Central memory CD8-positive, alpha-beta T cell (primary cell): ENCODE measurements at regions not wholly inside any gene's neighbourhood (a gene's known extent, or its start where the extent isn't known, plus 50 kb on each side); places are given as distances from the start of the nearest gene placed in this dataset.

ENCODE experiments used
- ATAC-seq: fragments of 150-1000 bp; cut with Tn5 transposase; replicated peaks from 2 replicates; pipeline ENCODE4 v1.10.0; 2022; ENCODE audit warnings: mild to moderate bottlenecking, moderate FRiP score, moderate number of reproducible peaks; ENCODE audit not compliant: poor library complexity, severe bottlenecking; ENCODE audit errors: extremely low read depth
- DNase-seq, 2 donors: peaks; one replicate each; pipeline ENCODE4 v3.0.0; 2021; ENCODE audit warnings: low spot score in 2 of 2
- H3K27ac Mint-ChIP-seq: one replicate; pipeline ENCODE4 v1.8.0; 2022; ENCODE audit warnings: low read depth, mild to moderate bottlenecking, moderate library complexity, mixed read lengths
- H3K27me3 Mint-ChIP-seq: one replicate; pipeline ENCODE4 v1.8.0; 2022; ENCODE audit warnings: mixed read lengths
- H3K36me3 Mint-ChIP-seq: one replicate; pipeline ENCODE4 v1.8.0; 2022; ENCODE audit warnings: mild to moderate bottlenecking, moderate library complexity, mixed read lengths; ENCODE audit not compliant: insufficient read depth
- H3K4me1 Mint-ChIP-seq: one replicate; pipeline ENCODE4 v1.8.0; 2022; ENCODE audit warnings: mixed read lengths
- H3K4me3 Mint-ChIP-seq: one replicate; pipeline ENCODE4 v1.8.0; 2022; ENCODE audit warnings: mild to moderate bottlenecking, moderate library complexity, mixed read lengths
- H3K9me3 Mint-ChIP-seq: one replicate; pipeline ENCODE4 v1.8.0; 2022; ENCODE audit warnings: mixed read lengths

DNA sequence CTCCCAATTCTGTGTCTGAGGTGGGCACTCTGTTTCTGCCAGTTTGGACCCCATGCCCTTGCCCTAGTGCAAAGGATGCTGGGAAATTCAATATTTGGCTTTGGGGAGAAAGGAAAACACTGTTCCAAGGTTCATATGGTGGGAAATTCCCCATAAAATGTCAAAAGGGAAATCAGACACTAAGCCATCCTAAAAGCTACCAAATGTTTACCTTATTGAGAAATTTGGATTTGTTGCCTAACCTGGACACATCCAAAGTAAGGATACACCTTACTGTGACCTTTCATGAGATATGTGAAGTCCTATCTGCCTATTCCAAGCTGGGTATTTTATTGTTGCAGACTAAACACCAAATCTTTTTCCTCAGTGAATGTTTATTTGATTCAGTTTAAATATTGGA lies 109.1 kb downstream of the CYP26A1 start:
- Mint-ChIP-seq H3K27ac (no peak overlapping the region), H3K4me1 (no peaks in the 10 kb centered on the region), H3K4me3 (no peak overlapping the region), H3K36me3 (no peaks in the 10 kb centered on the region), H3K9me3 (no peaks in the 10 kb centered on the region), H3K27me3 (peaks cover 31% of the 10 kb centered on the region)
- DNase-seq (no peak), ATAC-seq (no peak)

DNA sequence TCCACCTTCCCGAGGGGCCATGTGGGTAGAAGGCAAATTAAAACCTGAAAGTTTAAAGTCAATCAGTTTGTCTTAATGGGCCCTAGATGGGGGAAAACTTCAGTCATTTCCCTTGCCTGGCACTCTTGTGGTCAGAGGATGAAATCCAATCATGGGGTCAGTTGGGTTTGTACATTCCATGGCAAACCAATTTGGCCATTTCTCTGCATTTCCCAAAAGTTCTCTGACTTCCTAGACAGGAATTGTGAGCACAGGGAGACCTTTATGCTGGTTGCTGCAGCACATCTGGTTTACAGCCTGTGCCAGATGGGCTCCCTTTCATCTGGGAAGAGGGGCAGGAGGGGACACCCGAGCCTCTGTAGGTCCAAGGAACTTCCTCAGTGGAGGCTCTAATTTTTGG lies 113.0 kb downstream of the CYP26A1 start:
- ATAC-seq: no peak
- peaks cover 53% of the 10 kb centered on the region for H3K27me3 Mint-ChIP-seq

DNA sequence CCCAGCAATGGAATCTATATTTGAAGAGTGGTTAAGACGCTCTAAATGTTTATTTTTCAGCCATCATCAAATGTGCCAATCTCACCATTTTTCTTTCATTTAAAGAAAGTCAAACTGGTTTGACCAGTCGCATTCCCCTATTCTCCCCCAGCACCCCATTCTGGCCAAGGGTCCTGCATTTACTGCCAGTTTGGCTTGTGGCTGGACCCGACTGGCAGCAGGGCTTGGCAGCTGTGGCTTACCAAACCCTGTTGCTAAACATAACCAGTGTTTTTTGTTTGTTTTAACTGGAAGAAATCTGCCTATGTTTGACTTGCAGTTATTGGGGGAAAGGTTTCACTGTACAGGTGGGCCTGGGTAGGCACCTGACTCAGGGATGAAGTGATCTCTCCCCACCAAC lies 116.3 kb downstream of the CYP26A1 start:
- H3K36me3 Mint-ChIP-seq: no peaks in the 10 kb centered on the region
- H3K4me3 Mint-ChIP-seq: no peak overlapping the region
- H3K4me1 Mint-ChIP-seq: no peaks in the 10 kb centered on the region
- ATAC-seq: no peak
- H3K27me3 Mint-ChIP-seq: peaks cover 73% of the 10 kb centered on the region
- no peak overlapping the region for H3K27ac Mint-ChIP-seq
- DNase-seq: no peak
- no peaks in the 10 kb centered on the region for H3K9me3 Mint-ChIP-seq

More for the DNA sequence above, 113.0 kb downstream of the CYP26A1 start:
- H3K4me3 Mint-ChIP-seq: no peak overlapping the region
- no peaks in the 10 kb centered on the region for H3K9me3 Mint-ChIP-seq
- H3K4me1 Mint-ChIP-seq: no peaks in the 10 kb centered on the region
- H3K27ac Mint-ChIP-seq: no peak overlapping the region
- DNase-seq: no peak
- H3K36me3 Mint-ChIP-seq: no peaks in the 10 kb centered on the region

DNA sequence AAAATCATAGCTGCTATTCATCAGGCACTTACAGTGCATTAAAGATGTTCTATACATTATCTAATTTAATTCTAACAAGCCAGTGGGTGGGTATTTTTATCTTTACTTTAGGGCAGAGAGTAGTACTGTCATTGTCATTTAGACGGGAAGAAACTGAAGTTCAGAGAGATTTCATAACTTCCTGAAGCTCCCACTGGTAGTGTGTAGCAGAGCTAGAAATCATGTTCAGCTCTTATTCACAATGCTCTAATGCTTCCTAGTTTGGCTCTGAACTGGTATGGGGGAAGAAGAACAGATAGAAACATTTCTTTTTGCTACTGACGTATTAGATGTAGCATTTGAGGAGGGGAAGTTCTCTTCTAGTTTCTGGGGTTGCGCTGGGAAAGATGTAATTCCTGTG lies 116.7 kb downstream of the CYP26A1 start:
- ATAC-seq: no peak
- Mint-ChIP-seq H3K4me1 (no peaks in the 10 kb centered on the region), H3K36me3 (peaks cover 1% of the 10 kb centered on the region), H3K27me3 (peaks cover 73% of the 10 kb centered on the region), H3K27ac (no peak overlapping the region), H3K4me3 (no peak overlapping the region), H3K9me3 (no peaks in the 10 kb centered on the region)
- DNase-seq: no peak

DNA sequence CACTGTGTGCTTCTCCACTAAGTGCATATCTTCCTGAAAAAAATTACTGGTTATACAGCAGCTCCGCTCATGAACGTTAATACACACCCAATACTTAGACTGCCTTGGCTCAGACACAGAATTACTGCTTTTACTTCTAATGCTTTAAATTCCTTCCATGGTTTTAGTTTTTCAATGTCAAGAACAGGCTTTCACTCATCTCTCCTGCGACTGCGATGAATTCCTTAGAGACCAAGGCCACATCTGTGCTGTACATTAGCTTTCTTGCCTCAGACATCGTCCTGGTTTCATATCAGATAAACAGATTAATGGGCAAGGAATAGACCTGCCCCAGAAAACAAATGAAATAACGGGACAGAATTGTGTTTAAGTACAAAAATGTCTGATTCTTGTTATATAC lies 120.2 kb downstream of the CYP26A1 start:
- peaks cover 2% of the 10 kb centered on the region for H3K36me3 Mint-ChIP-seq
- no peak for DNase-seq
- H3K4me3 Mint-ChIP-seq: no peak overlapping the region
- H3K9me3 Mint-ChIP-seq: no peaks in the 10 kb centered on the region
- H3K27me3 Mint-ChIP-seq: peaks cover 67% of the 10 kb centered on the region
- H3K27ac Mint-ChIP-seq: no peak overlapping the region
- H3K4me1 Mint-ChIP-seq: peaks cover 4% of the 10 kb centered on the region
- no peak for ATAC-seq

DNA sequence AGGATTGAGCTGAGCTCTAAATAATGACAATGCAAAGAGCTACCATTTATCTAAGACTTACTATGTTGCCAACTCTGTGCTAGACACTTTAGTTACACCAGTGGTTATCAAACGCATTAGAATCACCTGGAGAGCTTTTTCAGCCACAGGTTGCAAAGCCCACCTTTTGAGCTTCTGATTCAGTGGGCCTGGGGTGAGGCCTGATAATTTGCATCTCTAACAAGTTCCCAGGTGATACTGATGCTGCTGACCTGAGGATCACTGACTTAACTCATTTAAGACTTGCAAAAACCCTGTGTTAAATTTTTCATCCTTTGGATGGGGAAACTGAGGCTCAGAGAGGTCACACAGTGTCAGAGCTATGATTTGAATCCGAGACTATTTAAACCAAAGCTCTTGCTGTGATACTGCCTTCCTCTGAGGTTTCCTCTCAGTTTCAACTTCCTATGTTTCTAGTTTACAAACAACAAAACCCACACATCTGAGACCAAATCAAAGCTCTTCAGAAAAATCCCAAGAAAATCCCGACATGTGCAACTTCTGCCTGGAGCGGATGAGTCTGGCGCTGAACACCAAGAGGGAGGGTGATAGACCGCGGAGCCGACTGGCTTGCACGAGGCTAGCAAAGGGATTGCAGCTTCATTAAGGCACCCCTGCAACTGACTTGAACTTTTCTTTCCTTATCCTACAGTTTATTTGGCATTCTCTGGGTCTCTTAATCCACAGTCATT lies 124.9 kb downstream of the CYP26A1 start:
- peak overlapping the region; percentile 8 for H3K4me3 Mint-ChIP-seq
- ATAC-seq: no peak
- H3K27me3 Mint-ChIP-seq: peaks cover 59% of the 10 kb centered on the region
- H3K4me1 Mint-ChIP-seq: peaks cover 9% of the 10 kb centered on the region
- H3K27ac Mint-ChIP-seq: no peak overlapping the region
- no peak for DNase-seq
- H3K36me3 Mint-ChIP-seq: peaks cover 2% of the 10 kb centered on the region
- H3K9me3 Mint-ChIP-seq: no peaks in the 10 kb centered on the region

DNA sequence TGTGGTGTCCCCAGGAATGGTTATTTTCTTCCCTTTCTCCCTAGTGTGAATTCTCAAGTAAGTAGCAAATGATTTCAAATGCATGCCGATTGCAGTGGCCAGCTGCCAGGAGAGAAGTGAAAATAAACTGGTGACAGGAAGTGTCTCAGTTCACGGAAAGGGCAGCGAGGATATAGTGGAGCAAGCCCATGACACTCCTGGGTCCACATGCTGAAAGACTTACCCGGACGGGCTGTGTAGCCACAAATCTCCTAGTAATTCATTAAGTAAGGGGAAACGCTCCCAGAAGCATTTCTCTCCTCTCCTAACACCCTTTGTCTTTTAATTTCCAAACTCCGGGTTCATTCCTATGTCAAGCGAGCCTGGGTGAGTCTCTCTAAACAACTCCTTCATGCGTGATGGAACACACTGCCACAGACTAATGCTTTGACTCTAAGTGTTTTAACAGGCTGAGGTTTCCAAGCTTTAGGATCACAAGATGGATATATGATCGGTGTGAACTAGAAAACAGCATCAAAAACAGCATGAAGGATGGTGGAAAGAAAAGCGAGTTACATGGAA lies 125.6 kb downstream of the CYP26A1 start:
- Mint-ChIP-seq H3K27ac (no peak overlapping the region), H3K27me3 (peaks cover 52% of the 10 kb centered on the region), H3K9me3 (no peaks in the 10 kb centered on the region), H3K4me1 (peaks cover 9% of the 10 kb centered on the region), H3K4me3 (peak overlapping the region; percentile 8), H3K36me3 (peaks cover 2% of the 10 kb centered on the region)
- ATAC-seq (no peak), DNase-seq (no peak)

DNA sequence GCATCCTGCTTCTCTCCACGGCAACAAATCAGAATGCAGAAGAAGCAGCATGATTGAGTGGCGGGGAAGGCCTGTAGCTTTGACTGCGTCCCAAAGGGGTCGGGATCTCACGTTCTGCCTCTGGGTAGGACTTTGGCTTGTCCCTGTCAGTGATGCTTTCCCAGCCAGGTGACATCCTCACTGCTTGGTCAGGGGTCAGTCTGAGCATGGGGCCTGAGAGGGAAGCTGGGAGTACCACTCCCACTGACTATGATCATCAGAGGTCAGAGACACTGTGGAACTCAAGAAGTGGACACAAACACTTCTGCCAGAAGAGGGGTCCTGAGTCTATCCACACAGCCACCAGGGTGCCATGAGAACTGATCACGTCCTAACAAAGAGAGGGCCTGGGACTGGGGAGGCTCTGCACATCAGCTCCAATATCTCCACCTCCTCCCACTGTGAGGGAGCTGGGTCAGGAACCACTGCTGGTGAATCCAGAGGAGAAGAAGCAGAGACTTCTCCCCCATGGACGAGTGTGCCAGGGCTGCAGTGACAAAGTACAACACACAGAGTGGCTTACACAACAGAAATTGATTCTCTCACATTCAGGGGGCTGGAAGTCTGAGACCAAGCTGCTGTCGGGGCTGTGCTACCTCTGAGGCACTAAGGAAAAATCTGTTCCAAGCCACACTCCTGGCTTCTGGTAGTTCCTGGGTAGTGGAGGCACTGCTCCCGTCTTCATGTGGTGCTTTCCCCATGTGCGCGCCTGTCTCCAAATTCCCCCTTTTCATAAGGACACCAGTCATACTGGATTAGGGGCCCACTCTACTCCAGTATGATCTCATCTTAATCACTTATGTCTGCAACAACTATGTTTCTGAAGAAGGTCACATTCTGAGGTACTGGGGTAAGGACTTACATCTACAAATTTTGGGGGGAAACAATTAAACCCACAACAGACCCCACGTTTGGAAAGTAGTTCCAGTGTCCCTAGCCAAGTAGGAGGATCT lies 131.1 kb downstream of the CYP26A1 start:
- Mint-ChIP-seq H3K36me3 (no peaks in the 10 kb centered on the region), H3K27ac (no peak overlapping the region), H3K4me1 (no peaks in the 10 kb centered on the region), H3K4me3 (no peak overlapping the region), H3K9me3 (no peaks in the 10 kb centered on the region), H3K27me3 (peaks cover 13% of the 10 kb centered on the region)
- no peak for ATAC-seq
- DNase-seq: no peak

DNA sequence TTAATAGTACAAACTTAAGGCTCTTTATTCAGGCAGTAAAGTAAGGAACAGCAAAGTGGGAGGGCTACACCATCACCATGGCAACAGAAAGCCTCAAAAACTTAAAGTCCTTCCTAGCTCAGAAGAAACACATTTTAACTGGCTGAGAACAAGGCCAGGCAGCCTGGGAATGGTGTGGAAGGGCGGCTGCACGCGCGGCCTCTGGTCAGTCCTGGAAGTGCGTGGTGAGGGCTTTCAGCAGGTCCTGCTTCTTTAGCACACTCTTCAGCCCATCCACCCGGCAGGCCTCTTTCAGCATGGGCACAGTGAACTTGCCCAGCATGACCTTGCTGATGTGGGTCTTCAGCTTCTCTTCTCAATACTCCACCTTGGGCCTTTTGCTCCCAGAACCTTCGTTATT lies 133.0 kb downstream of the CYP26A1 start:
- H3K4me1 Mint-ChIP-seq: no peaks in the 10 kb centered on the region
- H3K36me3 Mint-ChIP-seq: no peaks in the 10 kb centered on the region
- DNase-seq (no peak), ATAC-seq (no peak)
- H3K9me3 Mint-ChIP-seq: no peaks in the 10 kb centered on the region
- no peak overlapping the region for H3K27ac Mint-ChIP-seq
- H3K4me3 Mint-ChIP-seq: no peak overlapping the region
- H3K27me3 Mint-ChIP-seq: peaks cover 12% of the 10 kb centered on the region

DNA sequence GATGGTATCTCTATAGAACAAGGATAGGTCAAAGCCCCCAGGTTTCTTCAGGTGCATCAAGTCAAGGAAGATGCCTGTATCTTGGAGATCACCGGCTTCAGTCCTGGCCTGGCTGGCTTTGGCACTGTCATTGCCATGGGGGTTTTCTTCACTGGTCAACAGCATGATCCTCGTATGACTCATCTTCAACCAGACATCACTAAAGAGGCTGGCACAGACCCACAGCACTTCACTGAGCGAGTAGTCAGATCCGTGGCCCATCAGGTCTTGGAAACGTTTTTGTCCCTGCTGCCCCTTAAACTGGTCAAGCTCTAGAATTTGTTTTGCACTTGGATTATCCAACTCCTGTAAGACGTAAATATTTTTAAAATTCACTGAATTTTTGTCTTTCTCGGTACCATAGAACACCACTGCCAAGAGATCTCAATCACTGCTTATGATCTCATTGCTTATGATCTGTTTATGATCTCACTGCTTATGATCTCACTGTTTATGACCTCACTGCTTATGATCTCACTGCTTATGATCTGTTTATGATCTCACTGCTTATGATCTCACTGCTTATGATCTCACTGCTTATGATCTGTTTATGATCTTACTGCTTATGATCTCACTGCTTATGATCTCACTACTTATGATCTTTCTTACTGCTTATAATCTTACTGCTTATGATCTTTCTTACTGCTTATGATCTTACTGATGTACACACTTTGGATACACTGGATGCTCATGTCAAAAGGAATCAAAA lies 135.2 kb downstream of the CYP26A1 start:
- Mint-ChIP-seq H3K27me3 (no peaks in the 10 kb centered on the region), H3K36me3 (no peaks in the 10 kb centered on the region), H3K27ac (no peak overlapping the region), H3K4me1 (no peaks in the 10 kb centered on the region), H3K4me3 (no peak overlapping the region), H3K9me3 (no peaks in the 10 kb centered on the region)
- ATAC-seq (no peak), DNase-seq (no peak)

DNA sequence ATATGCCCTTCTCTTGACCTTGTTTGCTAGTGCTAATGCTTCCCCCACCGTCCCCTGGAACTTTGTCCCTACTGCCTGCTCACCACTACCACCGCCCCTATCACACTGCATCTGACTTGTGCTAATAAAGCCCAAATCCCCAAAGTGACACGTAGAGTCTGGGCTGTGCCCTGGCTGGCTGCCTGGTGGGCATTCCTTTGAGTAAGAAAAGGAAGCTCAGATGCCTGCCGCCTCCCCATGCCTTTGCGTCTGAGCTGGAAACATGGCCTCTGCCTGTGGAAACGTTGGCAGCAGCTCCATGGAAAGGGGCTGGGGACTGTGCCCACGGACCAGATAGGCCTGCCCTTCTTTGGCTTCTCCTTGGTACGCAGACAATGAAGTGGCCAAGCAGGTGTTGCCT lies 138.3 kb downstream of the CYP26A1 start:
- H3K27me3 Mint-ChIP-seq: peaks cover 8% of the 10 kb centered on the region
- no peaks in the 10 kb centered on the region for H3K36me3 Mint-ChIP-seq
- no peaks in the 10 kb centered on the region for H3K4me1 Mint-ChIP-seq
- H3K4me3 Mint-ChIP-seq: no peak overlapping the region
- H3K9me3 Mint-ChIP-seq: no peaks in the 10 kb centered on the region
- ATAC-seq: no peak
- DNase-seq: no peak
- H3K27ac Mint-ChIP-seq: no peak overlapping the region

DNA sequence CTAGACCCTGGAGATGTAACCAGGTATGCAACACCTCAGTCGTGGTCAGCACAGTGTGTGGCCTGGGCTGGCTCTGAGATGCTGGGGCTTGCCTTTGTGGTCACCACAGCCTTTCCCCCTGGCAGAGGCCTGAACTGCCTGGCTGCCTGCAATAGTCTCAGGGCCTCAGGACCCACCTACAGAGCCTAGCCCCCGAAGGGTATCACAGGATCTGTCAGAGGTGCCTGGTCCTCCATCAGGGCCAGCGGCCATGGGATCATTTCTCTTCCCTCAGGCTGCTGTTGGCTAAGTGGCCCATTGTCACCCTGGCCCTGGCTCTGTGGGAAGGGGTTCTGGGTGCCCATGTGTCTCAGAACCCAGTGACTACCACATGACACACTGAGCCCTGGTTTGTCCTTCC lies 141.6 kb downstream of the CYP26A1 start:
- peaks cover 9% of the 10 kb centered on the region for H3K27me3 Mint-ChIP-seq
- DNase-seq (no peak), ATAC-seq (no peak)
- H3K4me1 Mint-ChIP-seq: no peaks in the 10 kb centered on the region
- no peaks in the 10 kb centered on the region for H3K36me3 Mint-ChIP-seq
- no peak overlapping the region for H3K4me3 Mint-ChIP-seq
- H3K9me3 Mint-ChIP-seq: no peaks in the 10 kb centered on the region
- no peak overlapping the region for H3K27ac Mint-ChIP-seq
